A673 (cell line): ENCODE measurements at regions not wholly inside any gene's neighbourhood (a gene's known extent, or its start where the extent isn't known, plus 50 kb on each side); places are given as distances from the start of the nearest gene placed in this dataset.

Experiments
- BruUV-seq: library from RNA; stranded (reverse); fragments of 400-500 nt; replicated peaks from 2 replicates; lab custom pipeline; 2021; lab: Mats Ljungman, UMichigan
- CTCF ChIA-PET: fragments of 300-600 bp; sonication (Branson Sonifier 250); formaldehyde crosslinking; loops from one replicate; lab custom pipeline; 2022; ENCODE audit warnings: antibody characterized with exemption; lab: Charles Lee
- POLR2A ChIA-PET: fragments of 300-600 bp; sonication (Branson Sonifier 250); formaldehyde crosslinking; loops from one replicate; lab custom pipeline; 2022; ENCODE audit warnings: antibody characterized with exemption; ENCODE audit not compliant: low non-redundant PET; lab: Charles Lee
- DNase-seq: peaks from one replicate; pipeline ENCODE4 v3.0.0-alpha.2; 2015; ENCODE audit warnings: low spot score
- H3K27ac ChIP-seq: fragments of 200-600 bp; sonication (generic); 2 replicates; pipeline ENCODE4 v1.5.1; 2016; ENCODE audit warnings: mixed run types, low read depth, mild to moderate bottlenecking, mixed read lengths, antibody characterized with exemption, low read length; ENCODE audit not compliant: poor library complexity, severe bottlenecking
- H3K27me3 ChIP-seq: fragments of 200-600 bp; sonication (generic); replicated peaks from 2 replicates; pipeline ENCODE4 v1.6.1; 2017; ENCODE audit warnings: mixed run types, low read depth, mild to moderate bottlenecking, mixed read lengths, antibody characterized with exemption, low read length; ENCODE audit not compliant: insufficient read depth, poor library complexity
- H3K36me3 ChIP-seq: fragments of 200-600 bp; sonication (generic); 2 replicates; pipeline ENCODE4 v1.6.1; 2016; ENCODE audit warnings: mixed run types, mild to moderate bottlenecking, mixed read lengths, antibody characterized with exemption, low read length; ENCODE audit not compliant: insufficient read depth, poor library complexity, severe bottlenecking
- H3K4me1 ChIP-seq: fragments of 200-600 bp; sonication (generic); 2 replicates; pipeline ENCODE4 v1.6.1; 2017; ENCODE audit warnings: mixed run types, mild to moderate bottlenecking, mixed read lengths, antibody characterized with exemption, low read length; ENCODE audit not compliant: insufficient read depth, poor library complexity, severe bottlenecking
- H3K4me3 ChIP-seq: fragments of 200-600 bp; sonication (generic); 2 replicates; pipeline ENCODE4 v1.5.1; 2016; ENCODE audit warnings: low read depth, mixed run types, mild to moderate bottlenecking, mixed read lengths, low read length; ENCODE audit not compliant: poor library complexity, severe bottlenecking
- H3K9me3 ChIP-seq: fragments of 200-600 bp; sonication (generic); 2 replicates; pipeline ENCODE4 v1.6.1; 2016; ENCODE audit warnings: mixed run types, low read depth, mild to moderate bottlenecking, mixed read lengths, antibody characterized with exemption, low read length; ENCODE audit not compliant: poor library complexity, severe bottlenecking
- CTCF ChIP-seq: fragments of 300-800, 200-600 bp; sonication (generic); conservative IDR thresholded peaks from 2 replicates; pipeline ENCODE4 v1.5.1; 2017; ENCODE audit warnings: low read depth, mild to moderate bottlenecking, antibody characterized with exemption, low read length, moderate library complexity, mixed read lengths
- EZH2 ChIP-seq: fragments of 200-600 bp; sonication (generic); IDR thresholded peaks from 2 replicates; pipeline ENCODE4 v1.6.1; 2017; ENCODE audit warnings: borderline replicate concordance, low read depth, mild to moderate bottlenecking, mixed read lengths, antibody characterized with exemption, low read length; ENCODE audit not compliant: poor library complexity, severe bottlenecking
- intact Hi-C: fragments of 100-400 bp; cut with micrococcal nuclease; formaldehyde crosslinking; loops from one replicate; pipeline ENCODE4 v1.10.0; 2022; ENCODE audit not compliant: unreplicated experiment

DNA sequence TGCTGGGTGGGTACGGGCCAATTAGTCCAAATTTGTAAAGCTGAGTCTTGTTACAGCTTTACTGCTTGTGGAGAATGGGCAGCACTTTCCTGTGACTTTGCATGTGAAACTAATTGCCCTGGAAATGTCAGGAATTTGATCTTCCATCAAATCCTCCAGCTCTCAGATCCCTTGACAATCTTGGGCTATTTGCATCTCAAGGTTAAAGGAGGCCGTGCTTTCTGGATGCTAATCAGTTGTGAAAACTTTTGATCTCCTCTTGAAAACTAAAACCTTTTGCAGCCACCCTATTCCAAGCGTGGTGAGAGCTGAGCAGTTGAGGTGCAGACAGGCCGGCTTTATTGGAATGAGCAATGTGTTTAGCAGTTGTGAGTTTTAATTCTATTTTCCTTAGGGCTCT, 68.0 kb upstream of the CLINT1 start:
- POLR2A ChIA-PET: no interaction called here
- H3K9me3 ChIP-seq: no peaks in the 10 kb centered on the region

GRCh38 chr5:157925786-157926671, 67.1 kb upstream of the CLINT1 start:
- H3K9me3 ChIP-seq: no peaks in the 10 kb centered on the region
- ChIA-PET POLR2A (no interaction called here), CTCF (no interaction called here)
- no peak overlapping the region for H3K4me3 ChIP-seq
- no peak for DNase-seq
- H3K27ac ChIP-seq: no peak overlapping the region
- peaks cover 5% of the 10 kb centered on the region for H3K4me1 ChIP-seq
- intact Hi-C loops: no loop called here
- H3K27me3 ChIP-seq: no peaks in the 10 kb centered on the region
- no peaks in the 10 kb centered on the region for H3K36me3 ChIP-seq
- BruUV-seq: no TSS peak
- TF ChIP-seq CTCF (no peak), EZH2 (no peak)

More for the DNA sequence above, 68.0 kb upstream of the CLINT1 start:
- Histone ChIP-seq H3K27me3 (no peaks in the 10 kb centered on the region), H3K4me3 (no peak overlapping the region), H3K36me3 (no peaks in the 10 kb centered on the region), H3K4me1 (no peaks in the 10 kb centered on the region), H3K27ac (no peak overlapping the region)
- intact Hi-C loops: no loop called here
- DNase-seq: no peak
- no TSS peak for BruUV-seq
- no peak for TF ChIP-seq CTCF
- TF ChIP-seq EZH2: no peak
- CTCF ChIA-PET: no interaction called here

- H3K4me3 ChIP-seq: no peak overlapping the region
- no peak for DNase-seq
- no peak overlapping the region for H3K27ac ChIP-seq
- no TSS peak for BruUV-seq
- ChIA-PET CTCF (no interaction called here), POLR2A (no interaction called here)
- H3K27me3 ChIP-seq: no peaks in the 10 kb centered on the region
- H3K36me3 ChIP-seq: no peaks in the 10 kb centered on the region
- no peak for TF ChIP-seq CTCF
- no peak for TF ChIP-seq EZH2
- intact Hi-C loops: no loop called here
- peaks cover 14% of the 10 kb centered on the region for H3K4me1 ChIP-seq
- no peaks in the 10 kb centered on the region for H3K9me3 ChIP-seq
Observed at GRCh38 chr5:157924931-157925729, 66.2 kb upstream of the CLINT1 start.
